ENCODE measurements at regions not wholly inside any gene's neighbourhood (a gene's known extent, or its start where the extent isn't known, plus 50 kb on each side); places are given as distances from the start of the nearest gene placed in this dataset.

- Histone ChIP-seq H2AFZ (ENCODE audit: low read length) (no peak overlapping the region), H3K9me2 (ENCODE audit: low read depth, low read length) (no peaks in the 10 kb centered on the region), H3K9me3 (ENCODE audit: low read length) (no peaks in the 10 kb centered on the region), H3K4me3 (ENCODE audit: low read depth, low read length, poor library complexity, severe bottlenecking) (no peak overlapping the region), H4K20me1 (ENCODE audit: insufficient read depth, low read length) (no peaks in the 10 kb centered on the region), H3K27ac (ENCODE audit: low read depth, low read length, poor library complexity, severe bottlenecking) (no peak overlapping the region), H3K27me3 (ENCODE audit: insufficient read depth, low read length) (no peaks in the 10 kb centered on the region), H3K79me2 (ENCODE audit: insufficient read depth, low read length) (no peaks in the 10 kb centered on the region), H3K4me2 (ENCODE audit: low read length) (no peak overlapping the region), H3F3A (ENCODE audit: insufficient read depth, low read length) (no peaks in the 10 kb centered on the region), H3K36me3 (ENCODE audit: insufficient read depth, low read length) (no peaks in the 10 kb centered on the region), H3K9ac (ENCODE audit: low read length) (no peak overlapping the region), H3K4me1 (ENCODE audit: insufficient read depth, low read length, severe bottlenecking) (no peaks in the 10 kb centered on the region)
- no peak for TF ChIP-seq CTCF (IDR thresholded peaks at IDR 0.05; ENCODE audit: low read length)
- no peak for TF ChIP-seq EZH2 (IDR thresholded peaks at IDR 0.05; ENCODE audit: borderline replicate concordance, low read length)
Observed at GRCh38 chr3:10600296-10600714, 94.9 kb upstream of the ATP2B2 start.

DNA sequence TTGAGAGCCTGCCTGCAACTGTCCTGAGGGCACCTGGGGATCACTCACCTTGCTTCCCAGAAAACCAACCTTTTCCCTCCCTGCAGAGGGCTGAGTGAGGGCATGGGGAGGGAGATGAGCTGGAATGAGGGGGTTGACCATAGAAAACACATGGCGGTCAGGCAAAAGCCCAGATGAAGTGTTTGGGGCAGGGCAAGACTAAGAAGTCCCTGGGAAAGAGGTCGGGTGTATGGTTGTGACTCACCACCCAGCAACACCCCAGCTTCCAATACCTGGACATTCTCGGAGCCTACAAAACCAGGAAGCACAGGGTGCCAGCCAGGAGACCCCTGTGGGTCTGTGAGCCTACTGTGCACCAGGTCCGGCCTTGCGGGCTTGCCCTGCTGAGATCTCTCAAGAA, 95.3 kb upstream of the ATP2B2 start:
- Histone ChIP-seq H3K9me2 (ENCODE audit: low read depth, low read length) (no peaks in the 10 kb centered on the region), H3K4me2 (ENCODE audit: low read length) (no peak overlapping the region), H3K79me2 (ENCODE audit: insufficient read depth, low read length) (no peaks in the 10 kb centered on the region), H4K20me1 (ENCODE audit: insufficient read depth, low read length) (no peaks in the 10 kb centered on the region), H3K9ac (ENCODE audit: low read length) (no peak overlapping the region), H3K4me3 (ENCODE audit: low read depth, low read length, poor library complexity, severe bottlenecking) (no peak overlapping the region), H3K27me3 (ENCODE audit: insufficient read depth, low read length) (no peaks in the 10 kb centered on the region), H2AFZ (ENCODE audit: low read length) (no peak overlapping the region), H3F3A (ENCODE audit: insufficient read depth, low read length) (no peaks in the 10 kb centered on the region), H3K36me3 (ENCODE audit: insufficient read depth, low read length) (no peaks in the 10 kb centered on the region), H3K27ac (ENCODE audit: low read depth, low read length, poor library complexity, severe bottlenecking) (no peak overlapping the region), H3K4me1 (ENCODE audit: insufficient read depth, low read length, severe bottlenecking) (no peaks in the 10 kb centered on the region), H3K9me3 (ENCODE audit: low read length) (no peaks in the 10 kb centered on the region)
- TF ChIP-seq EZH2 (IDR thresholded peaks at IDR 0.05; ENCODE audit: borderline replicate concordance, low read length) = no peak
- TF ChIP-seq CTCF (IDR thresholded peaks at IDR 0.05; ENCODE audit: low read length) = no peak

DNA sequence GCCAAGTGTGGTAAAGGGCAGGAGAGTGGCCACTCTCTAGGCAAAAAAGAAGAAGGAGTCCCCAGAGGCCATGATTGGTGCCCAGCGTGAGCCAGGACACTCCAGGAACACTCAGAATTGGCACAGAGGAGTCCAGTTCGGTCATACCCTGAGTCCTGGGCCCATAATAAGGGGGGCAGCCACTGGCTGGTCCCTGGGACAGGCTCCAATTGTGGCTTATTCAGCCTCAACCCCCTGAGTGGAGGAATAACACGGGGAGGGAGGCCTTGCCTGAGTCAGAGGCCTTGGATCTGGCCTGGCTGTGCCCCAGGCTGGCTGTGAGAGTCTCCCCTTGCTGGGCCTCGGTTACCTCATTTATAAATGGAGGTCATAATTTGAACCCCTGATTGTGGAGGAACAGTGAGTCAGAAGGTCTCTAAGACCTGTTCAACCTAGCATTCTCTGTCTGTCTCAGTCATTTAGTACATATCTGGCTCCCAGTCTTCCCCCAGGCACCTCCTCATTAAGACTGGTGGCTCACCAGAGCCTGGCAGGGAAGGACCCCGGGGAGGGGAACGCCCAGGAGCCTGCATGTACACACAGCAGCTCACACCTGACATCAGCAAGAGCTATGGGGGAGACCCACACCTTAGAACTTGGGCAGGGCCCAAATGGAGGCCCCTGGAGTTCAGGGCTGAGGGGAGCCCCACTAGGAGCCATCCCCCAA, 95.9 kb upstream of the ATP2B2 start:
- H3K9me3 ChIP-seq (ENCODE audit: low read length) = no peaks in the 10 kb centered on the region
- no peak overlapping the region for H2AFZ ChIP-seq (ENCODE audit: low read length)
- H3K36me3 ChIP-seq (ENCODE audit: insufficient read depth, low read length) = no peaks in the 10 kb centered on the region
- no peaks in the 10 kb centered on the region for H3K9me2 ChIP-seq (ENCODE audit: low read depth, low read length)
- H3K4me2 ChIP-seq (ENCODE audit: low read length) = no peak overlapping the region
- no peaks in the 10 kb centered on the region for H3K79me2 ChIP-seq (ENCODE audit: insufficient read depth, low read length)
- TF ChIP-seq CTCF (IDR thresholded peaks at IDR 0.05; ENCODE audit: low read length) (no peak), EZH2 (IDR thresholded peaks at IDR 0.05; ENCODE audit: borderline replicate concordance, low read length) (no peak)
- no peak overlapping the region for H3K9ac ChIP-seq (ENCODE audit: low read length)
- no peak overlapping the region for H3K27ac ChIP-seq (ENCODE audit: low read depth, low read length, poor library complexity, severe bottlenecking)
- no peaks in the 10 kb centered on the region for H3K4me1 ChIP-seq (ENCODE audit: insufficient read depth, low read length, severe bottlenecking)
- no peaks in the 10 kb centered on the region for H3F3A ChIP-seq (ENCODE audit: insufficient read depth, low read length)
- H3K27me3 ChIP-seq (ENCODE audit: insufficient read depth, low read length) = no peaks in the 10 kb centered on the region
- no peaks in the 10 kb centered on the region for H4K20me1 ChIP-seq (ENCODE audit: insufficient read depth, low read length)
- no peak overlapping the region for H3K4me3 ChIP-seq (ENCODE audit: low read depth, low read length, poor library complexity, severe bottlenecking)

Measured in OCI-LY1 (cell line).